GM21723 (cell line): ENCODE measurements at regions not wholly inside any gene's neighbourhood (a gene's known extent, or its start where the extent isn't known, plus 50 kb on each side); places are given as distances from the start of the nearest gene placed in this dataset.

Experiments
- ATAC-seq: cut with Tn5 transposase; IDR thresholded peaks from one replicate; pipeline ENCODE4 v1.9.1; 2021; ENCODE audit warnings: mild to moderate bottlenecking, moderate library complexity; ENCODE audit not compliant: unreplicated experiment

DNA sequence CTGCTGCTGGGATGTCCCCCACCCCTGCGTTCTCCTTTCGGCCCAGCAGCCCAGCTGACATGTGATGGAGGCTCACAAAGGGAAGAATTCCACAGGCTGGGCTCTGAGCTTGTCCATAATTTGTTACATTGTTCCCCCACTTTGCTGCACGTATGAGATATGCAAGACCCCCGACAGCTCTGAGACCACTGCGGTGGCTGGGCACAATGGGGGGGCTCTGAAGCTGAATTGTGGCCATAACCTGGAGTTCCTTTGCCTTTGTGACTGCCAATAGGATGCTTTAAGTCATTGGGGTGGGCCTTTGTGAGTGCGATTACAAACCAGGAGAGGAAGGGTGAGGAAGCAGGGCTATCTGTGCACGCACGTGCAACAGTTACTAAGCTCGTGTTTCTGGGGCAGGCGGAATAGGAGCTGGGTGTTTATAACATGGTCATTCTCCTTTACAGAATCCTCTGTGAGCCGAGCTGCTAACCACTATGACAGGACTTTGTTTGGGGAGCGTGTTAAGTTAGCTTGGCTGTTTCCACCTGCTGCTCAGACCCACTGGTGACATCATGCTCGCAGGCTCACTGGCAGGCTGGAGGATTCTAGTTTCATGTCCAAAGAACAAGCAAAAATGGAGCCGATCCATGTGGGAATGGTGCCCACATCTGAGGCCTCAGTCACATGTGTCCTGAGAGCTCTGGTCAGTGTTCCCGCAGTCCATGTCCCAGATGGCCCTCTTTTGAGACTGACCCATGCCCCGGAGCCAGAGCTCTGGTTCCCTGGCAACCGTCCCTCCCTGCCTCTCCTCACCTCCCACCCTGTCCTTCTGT, 208.3 kb upstream of the SALL1 start:
- no peak for ATAC-seq

- no peak for ATAC-seq
Observed at GRCh38 chr16:51357839-51358238, 206.8 kb upstream of the SALL1 start.

DNA sequence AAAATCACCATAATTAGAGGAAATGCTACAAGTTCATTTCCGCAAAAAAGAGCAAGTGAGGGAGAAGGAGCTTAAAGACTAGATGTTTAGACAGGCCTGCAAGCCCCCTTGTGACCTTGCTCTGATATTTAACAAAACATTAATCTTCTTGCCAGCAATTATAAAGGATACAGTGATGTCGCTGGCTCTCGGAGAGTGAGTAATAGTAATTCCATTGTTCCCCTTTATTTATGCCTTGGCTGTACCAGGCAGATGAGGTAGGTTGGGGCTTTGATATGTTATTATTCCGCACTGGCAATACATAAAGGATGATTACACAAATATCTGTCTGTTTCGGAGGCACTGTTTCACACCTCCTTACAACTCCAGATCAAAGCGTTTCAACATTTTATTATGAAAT, 204.8 kb upstream of the SALL1 start:
- ATAC-seq: no peak

GRCh38 chr16:51355195-51355594, 204.1 kb upstream of the SALL1 start:
- no peak for ATAC-seq

GRCh38 chr16:51353055-51353454, 202.0 kb upstream of the SALL1 start:
- ATAC-seq: no peak

GRCh38 chr16:51349626-51350025, 198.6 kb upstream of the SALL1 start:
- ATAC-seq: no peak

GRCh38 chr16:51343411-51343810, 192.3 kb upstream of the SALL1 start:
- ATAC-seq: no peak

DNA sequence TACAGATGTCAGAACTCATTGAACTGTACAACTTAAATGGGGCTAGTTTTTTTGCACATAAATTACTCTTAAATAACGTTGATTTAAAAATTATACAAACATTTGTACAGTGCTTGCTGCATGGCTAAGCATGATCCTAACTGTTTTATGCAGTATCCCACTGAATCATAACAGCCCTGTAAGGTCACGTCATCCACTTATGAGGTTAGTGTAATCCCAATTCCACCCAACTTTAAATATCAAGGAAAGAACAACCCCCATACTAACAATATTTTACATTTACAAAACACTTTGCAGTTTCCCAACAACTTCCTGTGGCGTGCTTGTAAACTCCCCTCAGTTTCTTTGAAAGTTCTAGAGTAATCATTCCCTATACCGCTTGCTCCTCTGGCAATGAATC, 190.1 kb upstream of the SALL1 start:
- no peak for ATAC-seq

GRCh38 chr16:51337662-51338061, 186.6 kb upstream of the SALL1 start:
- no peak for ATAC-seq

GRCh38 chr16:51328733-51329132, 177.7 kb upstream of the SALL1 start:
- no peak for ATAC-seq

DNA sequence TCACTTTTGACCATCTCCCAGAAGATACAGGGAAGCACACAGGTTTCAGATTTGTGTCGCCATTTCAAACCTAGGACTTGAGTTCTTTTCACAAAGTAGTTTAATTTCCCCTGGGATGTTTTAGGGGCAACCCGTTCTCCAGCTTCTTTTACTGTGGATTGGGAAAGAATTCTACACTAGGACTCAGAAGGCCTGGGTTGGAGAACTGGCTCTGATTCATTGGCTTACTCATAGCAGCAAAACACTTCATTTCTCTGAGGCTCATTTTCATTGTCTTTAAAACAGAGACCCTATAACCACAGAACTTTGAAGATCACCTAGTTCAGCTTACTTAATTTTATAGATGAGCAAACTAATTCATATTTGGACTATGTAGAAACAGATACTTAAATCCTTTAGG, 175.9 kb upstream of the SALL1 start:
- no peak for ATAC-seq

DNA sequence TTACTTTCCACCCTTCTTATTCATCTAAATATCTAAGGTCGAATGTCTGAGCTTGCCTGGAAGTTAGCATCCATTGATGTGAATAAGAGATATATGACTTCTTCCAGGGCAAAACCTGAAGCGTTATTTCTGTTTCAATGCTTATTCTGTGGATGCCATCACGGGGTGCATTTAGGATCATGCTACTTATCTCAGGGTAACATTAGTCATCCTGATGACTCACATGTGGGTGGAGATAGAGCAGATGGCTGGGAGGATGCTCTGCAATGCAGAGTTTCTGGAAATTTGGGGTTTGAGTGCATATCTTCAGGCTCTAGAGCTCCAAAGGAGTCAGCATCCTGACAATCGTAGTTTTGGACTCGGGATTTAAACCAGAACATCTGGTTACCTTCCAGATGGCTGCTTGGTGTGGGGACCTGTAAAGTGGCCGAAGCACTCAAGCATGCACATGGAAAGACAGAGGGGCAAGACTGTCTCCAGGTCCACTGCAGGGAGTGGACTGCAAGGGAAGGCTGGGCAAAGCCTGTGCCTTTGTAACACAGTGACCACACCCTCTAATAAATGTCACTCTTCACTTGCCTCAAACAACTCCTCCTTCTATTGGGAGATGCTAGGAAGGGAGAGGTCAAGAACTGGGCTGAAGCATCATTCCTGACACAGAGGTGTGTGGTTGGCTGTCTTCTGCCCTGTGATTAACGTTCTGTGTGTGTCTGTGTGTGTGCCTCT, 175.2 kb upstream of the SALL1 start:
- ATAC-seq: no peak

GRCh38 chr16:51321251-51321650, 170.2 kb upstream of the SALL1 start:
- no peak for ATAC-seq

- ATAC-seq: no peak
Observed at GRCh38 chr16:51317575-51317974, 166.5 kb upstream of the SALL1 start.

GRCh38 chr16:51313198-51313597, 162.1 kb upstream of the SALL1 start:
- ATAC-seq: no peak

- ATAC-seq: no peak
Observed at GRCh38 chr16:51312363-51313150, 161.5 kb upstream of the SALL1 start.

DNA sequence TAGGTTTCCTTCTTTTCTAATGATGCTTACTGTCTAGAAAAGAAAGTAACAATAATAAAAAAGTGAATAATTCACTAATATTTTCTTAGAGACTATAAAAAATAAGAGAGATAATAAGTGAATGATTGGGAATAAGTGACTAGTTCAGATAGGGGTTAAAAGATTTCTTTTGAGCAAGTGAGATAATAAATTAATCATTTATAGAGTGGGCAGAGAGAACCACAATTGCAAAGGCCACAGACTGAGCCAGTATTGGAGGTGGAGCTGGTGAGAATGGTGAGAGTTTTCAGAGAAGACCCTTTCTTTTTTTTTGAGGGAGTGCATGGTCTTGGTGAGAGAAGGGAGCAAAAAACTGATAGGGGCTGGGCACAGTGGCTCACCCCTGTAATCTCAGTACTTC, 159.1 kb upstream of the SALL1 start:
- ATAC-seq: no peak

- ATAC-seq: no peak
Observed at GRCh38 chr16:51306886-51307595, 156.0 kb upstream of the SALL1 start.

- ATAC-seq: no peak
Observed at GRCh38 chr16:51306116-51306515, 155.0 kb upstream of the SALL1 start.

- no peak for ATAC-seq
Observed at GRCh38 chr16:51305337-51305736, 154.3 kb upstream of the SALL1 start.

GRCh38 chr16:51302042-51302441, 151.0 kb upstream of the SALL1 start:
- no peak for ATAC-seq
